Panc1 (cell line): ENCODE measurements at regions not wholly inside any gene's neighbourhood (a gene's known extent, or its start where the extent isn't known, plus 50 kb on each side); places are given as distances from the start of the nearest gene placed in this dataset.

ENCODE experiments used
- ATAC-seq: fragments of 200-7000 bp; cut with Tn5 transposase; 2 replicates; pipeline ENCODE4 v1.9.1; 2020; ENCODE audit warnings: mild to moderate bottlenecking, moderate library complexity
- BruUV-seq: library from RNA; stranded (reverse); fragments of 400-500 nt; replicated peaks from 2 replicates; lab custom pipeline; 2021; lab: Mats Ljungman, UMichigan
- CTCF ChIA-PET: fragments of 300-600 bp; sonication (Branson Sonifier 250); formaldehyde crosslinking; loops from one replicate; lab custom pipeline; 2022; ENCODE audit warnings: antibody characterized with exemption; lab: Charles Lee
- POLR2A ChIA-PET: fragments of 300-600 bp; sonication (Branson Sonifier 250); formaldehyde crosslinking; loops from one replicate; lab custom pipeline; 2022; ENCODE audit warnings: antibody characterized with exemption; lab: Charles Lee
- DNase-seq: peaks from one replicate; pipeline ENCODE4 v3.0.0-alpha.2; 2010; ENCODE audit warnings: low read depth, low spot score
- H3K27ac ChIP-seq: 2 replicates; pipeline ENCODE4 v1.5.1; 2011; ENCODE audit warnings: mild to moderate bottlenecking, low read length, inconsistent platforms
- H3K27me3 ChIP-seq: fragments of 200-500 bp; sonication (Bioruptor generic); 2 replicates; pipeline ENCODE4 v1.6.0; 2014; ENCODE audit warnings: low read length, inconsistent platforms; ENCODE audit not compliant: control insufficient read depth, insufficient read depth
- H3K36me3 ChIP-seq: fragments of 200-500 bp; sonication (Bioruptor generic); 2 replicates; pipeline ENCODE4 v1.5.1; 2014; ENCODE audit warnings: inconsistent platforms, mild to moderate bottlenecking, low read length, moderate library complexity; ENCODE audit not compliant: control insufficient read depth, insufficient read depth
- H3K4me1 ChIP-seq: 2 replicates; pipeline ENCODE4 v1.5.1; 2011; ENCODE audit warnings: inconsistent platforms, mild to moderate bottlenecking, low read length, moderate library complexity; ENCODE audit not compliant: control insufficient read depth, insufficient read depth
- H3K4me3 ChIP-seq, 2 experiments: 2 replicates each; pipeline ENCODE4 v1.5.1; 2011 to 2012; ENCODE audit warnings: low read depth in 2 of 2, low read length in 2 of 2, mild to moderate bottlenecking in 2 of 2, inconsistent platforms in 1 of 2, moderate library complexity in 1 of 2
- H3K9me3 ChIP-seq: fragments of 200-500 bp; sonication (Bioruptor generic); 2 replicates; pipeline ENCODE4 v1.5.1; 2014; ENCODE audit warnings: low read depth, mild to moderate bottlenecking, inconsistent platforms, low read length, moderate library complexity; ENCODE audit not compliant: control insufficient read depth, insufficient read depth
- POLR2AphosphoS5 ChIP-seq: IDR thresholded peaks from 2 replicates; pipeline ENCODE4 v1.6.1; 2012; ENCODE audit warnings: mild to moderate bottlenecking, low read depth, low read length, moderate library complexity
- SIN3A ChIP-seq: IDR thresholded peaks from 2 replicates; pipeline ENCODE4 v1.6.1; 2012; ENCODE audit warnings: low read depth, mild to moderate bottlenecking, low read length, moderate library complexity, borderline replicate concordance; ENCODE audit not compliant: insufficient read depth
- TCF7L2 ChIP-seq: IDR thresholded peaks from 2 replicates; pipeline ENCODE4 v1.6.1; 2011; ENCODE audit warnings: mild to moderate bottlenecking, low read depth, low read length, inconsistent platforms
- in situ Hi-C: cut with HindIII; loops from 2 replicates; pipeline ENCODE4 v1.10.0; 2016; ENCODE audit warnings: low sequenced_read_pairs, low pct_unique_long_range_greater_than_20kb
- intact Hi-C: fragments of 100-400 bp; cut with micrococcal nuclease; formaldehyde crosslinking; loops from one replicate; pipeline ENCODE4 v1.10.0; 2022; ENCODE audit not compliant: unreplicated experiment
- TF ChIP-seq, protein P1 (sequence below), 2 experiments: IDR thresholded peaks; 2 replicates each; pipeline ENCODE4 v1.6.1; 2011 to 2012; ENCODE audit warnings: low read depth in 2 of 2, control low read depth in 1 of 2, low read length in 1 of 2, mild to moderate bottlenecking in 1 of 2, moderate library complexity in 1 of 2; ENCODE audit not compliant: insufficient read depth in 1 of 2
- TF ChIP-seq, protein P2 (sequence below): fragments of 450-650 bp; IDR thresholded peaks from 2 replicates; pipeline ENCODE4 v1.5.1; 2017; ENCODE audit warnings: mild to moderate bottlenecking

- Histone ChIP-seq H3K9me3 (no peaks in the 10 kb centered on the region; the same call in 1 of the 2 replicates), H3K27ac (no peak overlapping the region), H3K4me3 (no peak overlapping the region), H3K4me1 (no peaks in the 10 kb centered on the region), H3K27me3 (no peaks in the 10 kb centered on the region), H3K36me3 (no peaks in the 10 kb centered on the region)
- BruUV-seq, result no TSS peak
- ChIA-PET CTCF (no interaction called here), POLR2A (no interaction called here)
- DNase-seq (no peak), ATAC-seq (no peak)
- in situ Hi-C loops, result no loop called here
- intact Hi-C loops, result loop anchor here (10.0 kb wide), 1 partner anchor 238 kb away; no protein-coding TSS in a partner anchor
- TF ChIP-seq, protein P1, sequence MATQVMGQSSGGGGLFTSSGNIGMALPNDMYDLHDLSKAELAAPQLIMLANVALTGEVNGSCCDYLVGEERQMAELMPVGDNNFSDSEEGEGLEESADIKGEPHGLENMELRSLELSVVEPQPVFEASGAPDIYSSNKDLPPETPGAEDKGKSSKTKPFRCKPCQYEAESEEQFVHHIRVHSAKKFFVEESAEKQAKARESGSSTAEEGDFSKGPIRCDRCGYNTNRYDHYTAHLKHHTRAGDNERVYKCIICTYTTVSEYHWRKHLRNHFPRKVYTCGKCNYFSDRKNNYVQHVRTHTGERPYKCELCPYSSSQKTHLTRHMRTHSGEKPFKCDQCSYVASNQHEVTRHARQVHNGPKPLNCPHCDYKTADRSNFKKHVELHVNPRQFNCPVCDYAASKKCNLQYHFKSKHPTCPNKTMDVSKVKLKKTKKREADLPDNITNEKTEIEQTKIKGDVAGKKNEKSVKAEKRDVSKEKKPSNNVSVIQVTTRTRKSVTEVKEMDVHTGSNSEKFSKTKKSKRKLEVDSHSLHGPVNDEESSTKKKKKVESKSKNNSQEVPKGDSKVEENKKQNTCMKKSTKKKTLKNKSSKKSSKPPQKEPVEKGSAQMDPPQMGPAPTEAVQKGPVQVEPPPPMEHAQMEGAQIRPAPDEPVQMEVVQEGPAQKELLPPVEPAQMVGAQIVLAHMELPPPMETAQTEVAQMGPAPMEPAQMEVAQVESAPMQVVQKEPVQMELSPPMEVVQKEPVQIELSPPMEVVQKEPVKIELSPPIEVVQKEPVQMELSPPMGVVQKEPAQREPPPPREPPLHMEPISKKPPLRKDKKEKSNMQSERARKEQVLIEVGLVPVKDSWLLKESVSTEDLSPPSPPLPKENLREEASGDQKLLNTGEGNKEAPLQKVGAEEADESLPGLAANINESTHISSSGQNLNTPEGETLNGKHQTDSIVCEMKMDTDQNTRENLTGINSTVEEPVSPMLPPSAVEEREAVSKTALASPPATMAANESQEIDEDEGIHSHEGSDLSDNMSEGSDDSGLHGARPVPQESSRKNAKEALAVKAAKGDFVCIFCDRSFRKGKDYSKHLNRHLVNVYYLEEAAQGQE (IDR thresholded peaks at IDR 0.05; ENCODE audit: insufficient read depth in 1 of 2, low read depth in 2 of 2, low read length in 1 of 2), result no peak
- no peak for TF ChIP-seq TCF7L2
Measured at GRCh38 chr1:188402986-188403385, 1574.2 kb downstream of the PLA2G4A start.

- no peak for DNase-seq
- ChIA-PET POLR2A (no interaction called here), CTCF (no interaction called here)
- intact Hi-C loops, result loop anchor here (10.0 kb wide), 1 partner anchor 242 kb away; no protein-coding TSS in a partner anchor
- TF ChIP-seq POLR2AphosphoS5 (no peak), TCF7L2 (no peak), SIN3A (no peak)
- TF ChIP-seq, protein P2, sequence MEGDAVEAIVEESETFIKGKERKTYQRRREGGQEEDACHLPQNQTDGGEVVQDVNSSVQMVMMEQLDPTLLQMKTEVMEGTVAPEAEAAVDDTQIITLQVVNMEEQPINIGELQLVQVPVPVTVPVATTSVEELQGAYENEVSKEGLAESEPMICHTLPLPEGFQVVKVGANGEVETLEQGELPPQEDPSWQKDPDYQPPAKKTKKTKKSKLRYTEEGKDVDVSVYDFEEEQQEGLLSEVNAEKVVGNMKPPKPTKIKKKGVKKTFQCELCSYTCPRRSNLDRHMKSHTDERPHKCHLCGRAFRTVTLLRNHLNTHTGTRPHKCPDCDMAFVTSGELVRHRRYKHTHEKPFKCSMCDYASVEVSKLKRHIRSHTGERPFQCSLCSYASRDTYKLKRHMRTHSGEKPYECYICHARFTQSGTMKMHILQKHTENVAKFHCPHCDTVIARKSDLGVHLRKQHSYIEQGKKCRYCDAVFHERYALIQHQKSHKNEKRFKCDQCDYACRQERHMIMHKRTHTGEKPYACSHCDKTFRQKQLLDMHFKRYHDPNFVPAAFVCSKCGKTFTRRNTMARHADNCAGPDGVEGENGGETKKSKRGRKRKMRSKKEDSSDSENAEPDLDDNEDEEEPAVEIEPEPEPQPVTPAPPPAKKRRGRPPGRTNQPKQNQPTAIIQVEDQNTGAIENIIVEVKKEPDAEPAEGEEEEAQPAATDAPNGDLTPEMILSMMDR, result no peak
- TF ChIP-seq, protein P1 (IDR thresholded peaks at IDR 0.05; ENCODE audit: insufficient read depth in 1 of 2, low read depth in 2 of 2, low read length in 1 of 2), result no peak
- no peaks in the 10 kb centered on the region for H3K9me3 ChIP-seq
- H3K4me1 ChIP-seq, result no peaks in the 10 kb centered on the region
- no TSS peak for BruUV-seq
- no peak overlapping the region for H3K4me3 ChIP-seq
- H3K27me3 ChIP-seq, result no peaks in the 10 kb centered on the region
- no peaks in the 10 kb centered on the region for H3K36me3 ChIP-seq
- ATAC-seq, result no peak
- H3K27ac ChIP-seq, result no peak overlapping the region
- in situ Hi-C loops, result no loop called here
Measured at GRCh38 chr1:188406636-188407035, 1577.9 kb downstream of the PLA2G4A start.
